Upper lobe of left lung (tissue), 6 donors: ENCODE measurements at regions not wholly inside any gene's neighbourhood (a gene's known extent, or its start where the extent isn't known, plus 50 kb on each side); places are given as distances from the start of the nearest gene placed in this dataset.

ENCODE experiments used
- ATAC-seq, 2 donors: fragments of 200-7000 bp; cut with Tn5 transposase; one replicate each; pipeline ENCODE4 v1.9.1; 2022; ENCODE audit warnings: mild to moderate bottlenecking in 2 of 2, moderate library complexity in 2 of 2; ENCODE audit not compliant: low FRiP score in 2 of 2
- DNase-seq, 2 donors: peaks; one replicate each; pipeline ENCODE4 v3.0.0-alpha.2; 2019 to 2020
- H3K27ac ChIP-seq, 4 donors: fragments of 200-600 bp; sonication (generic); one replicate each; pipeline ENCODE4 v1.5.1; 2016 to 2019
- H3K27me3 ChIP-seq, 4 donors: fragments of 200-600 bp; sonication (generic); one replicate each; pipeline ENCODE4 v1.5.1; 2017 to 2019
- H3K36me3 ChIP-seq, 4 donors: fragments of 200-600 bp; sonication (generic); one replicate each; pipeline ENCODE4 v1.5.1; 2016 to 2019
- H3K4me1 ChIP-seq, 4 donors: fragments of 200-600 bp; sonication (generic); one replicate each; pipeline ENCODE4 v1.5.1; 2018 to 2019
- H3K4me3 ChIP-seq, 4 donors: fragments of 200-600 bp; sonication (generic); one replicate each; pipeline ENCODE4 v1.5.1; 2017 to 2019; ENCODE audit warnings: mild to moderate bottlenecking in 2 of 4, moderate library complexity in 1 of 4
- H3K9me3 ChIP-seq, 4 donors: fragments of 200-600 bp; sonication (generic); one replicate each; pipeline ENCODE4 v1.5.1; 2018 to 2019
- EP300 ChIP-seq, 4 donors: sonication (generic); formaldehyde crosslinking; IDR thresholded peaks; one replicate each; pipeline ENCODE4 v1.5.1; 2017; ENCODE audit warnings: antibody characterized with exemption in 4 of 4, control low read depth in 2 of 4
- POLR2A ChIP-seq, 4 donors: fragments of 450-650 bp; IDR thresholded peaks; one replicate each; pipeline ENCODE4 v1.5.1; 2016 to 2017; ENCODE audit warnings: antibody characterized with exemption in 4 of 4, mild to moderate bottlenecking in 2 of 4
- POLR2AphosphoS5 ChIP-seq, 2 donors: sonication (generic); formaldehyde crosslinking; IDR thresholded peaks; one replicate each; pipeline ENCODE4 v1.5.1; 2017; ENCODE audit warnings: antibody characterized with exemption in 2 of 2
- WGBS, 2 donors: methylation state at CpG; one replicate each; pipeline ENCODE4 v1.1.5; 2017 to 2018; 5-methylcytosine and 5-hydroxymethylcytosine counted together
- TF ChIP-seq, protein P1 (sequence below), 6 experiments: fragments of 450-650 bp in 4 of 6; fragments of 200-600 bp in 2 of 6; sonication (generic) in 2 of 6; IDR thresholded peaks; one replicate each; pipeline ENCODE4 v1.5.1; 2016 to 2019; ENCODE audit warnings: antibody characterized with exemption in 6 of 6
- donor health status: DM: no; HTN: no; CAD: no; lungs with moderate emphysema.
- donor health status: DM: no; HTN: yes; CAD: no; lungs with severe emphysema.

DNA sequence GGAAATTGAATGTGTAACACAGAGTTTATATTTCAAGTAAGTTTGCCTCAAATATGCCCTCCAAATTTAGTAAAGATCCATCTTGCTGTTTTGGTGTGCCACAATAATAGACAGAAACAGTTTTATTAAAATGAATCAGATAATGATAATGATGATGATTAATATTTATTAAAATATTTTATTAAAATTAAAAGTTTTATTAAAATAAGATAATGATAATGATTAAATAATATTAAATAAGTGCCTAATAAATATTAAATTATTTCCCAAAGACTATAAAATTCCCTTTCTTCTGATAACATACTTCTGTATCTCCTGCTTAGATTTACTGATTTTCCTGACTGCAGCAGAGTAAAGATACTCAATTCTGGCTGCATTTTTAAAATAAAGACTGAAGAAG, 134.5 kb downstream of the PRDM13 start:
- TF ChIP-seq POLR2AphosphoS5 (IDR thresholded peaks at IDR 0.05) (no peak), EP300 (IDR thresholded peaks at IDR 0.05) (no peak), POLR2A (IDR thresholded peaks at IDR 0.05) (no peak)
- TF ChIP-seq, protein P1, sequence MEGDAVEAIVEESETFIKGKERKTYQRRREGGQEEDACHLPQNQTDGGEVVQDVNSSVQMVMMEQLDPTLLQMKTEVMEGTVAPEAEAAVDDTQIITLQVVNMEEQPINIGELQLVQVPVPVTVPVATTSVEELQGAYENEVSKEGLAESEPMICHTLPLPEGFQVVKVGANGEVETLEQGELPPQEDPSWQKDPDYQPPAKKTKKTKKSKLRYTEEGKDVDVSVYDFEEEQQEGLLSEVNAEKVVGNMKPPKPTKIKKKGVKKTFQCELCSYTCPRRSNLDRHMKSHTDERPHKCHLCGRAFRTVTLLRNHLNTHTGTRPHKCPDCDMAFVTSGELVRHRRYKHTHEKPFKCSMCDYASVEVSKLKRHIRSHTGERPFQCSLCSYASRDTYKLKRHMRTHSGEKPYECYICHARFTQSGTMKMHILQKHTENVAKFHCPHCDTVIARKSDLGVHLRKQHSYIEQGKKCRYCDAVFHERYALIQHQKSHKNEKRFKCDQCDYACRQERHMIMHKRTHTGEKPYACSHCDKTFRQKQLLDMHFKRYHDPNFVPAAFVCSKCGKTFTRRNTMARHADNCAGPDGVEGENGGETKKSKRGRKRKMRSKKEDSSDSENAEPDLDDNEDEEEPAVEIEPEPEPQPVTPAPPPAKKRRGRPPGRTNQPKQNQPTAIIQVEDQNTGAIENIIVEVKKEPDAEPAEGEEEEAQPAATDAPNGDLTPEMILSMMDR (IDR thresholded peaks at IDR 0.05) = no peak
- Histone ChIP-seq H3K4me1 (no peaks in the 10 kb centered on the region), H3K36me3 (no peaks in the 10 kb centered on the region), H3K27me3 (no peaks in the 10 kb centered on the region), H3K4me3 (no peak overlapping the region), H3K27ac (no peak overlapping the region), H3K9me3 (no peaks in the 10 kb centered on the region)
- DNase-seq = no peak
- no peak for ATAC-seq

DNA sequence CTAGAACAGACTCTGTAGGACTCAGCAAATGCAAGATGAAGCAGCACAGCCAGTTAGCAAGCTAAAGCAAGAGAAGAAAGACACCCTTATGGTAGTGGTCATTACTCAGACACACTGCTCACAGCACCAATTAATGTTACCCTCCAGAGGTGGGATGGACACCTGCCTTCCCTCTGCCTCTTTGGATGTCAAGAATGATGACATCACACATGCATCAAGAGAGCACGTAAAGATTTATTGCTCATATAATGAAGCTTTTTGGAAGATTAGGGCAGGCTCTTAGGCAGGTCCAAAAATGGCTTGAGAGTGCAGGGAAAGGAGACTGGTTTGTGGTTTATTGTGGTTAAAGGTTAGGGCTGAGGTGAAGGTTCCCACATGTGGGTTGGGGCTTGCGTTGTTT, 137.0 kb downstream of the PRDM13 start:
- H3K4me3 ChIP-seq = no peak overlapping the region
- ATAC-seq = no peak
- DNase-seq = no peak
- H3K36me3 ChIP-seq = no peaks in the 10 kb centered on the region
- H3K4me1 ChIP-seq = no peaks in the 10 kb centered on the region
- TF ChIP-seq EP300 (IDR thresholded peaks at IDR 0.05) (no peak), POLR2A (IDR thresholded peaks at IDR 0.05) (no peak), POLR2AphosphoS5 (IDR thresholded peaks at IDR 0.05) (no peak)
- TF ChIP-seq, protein P1 (IDR thresholded peaks at IDR 0.05) = no peak
- H3K9me3 ChIP-seq = no peaks in the 10 kb centered on the region
- WGBS, 2 donors = 70 to 92% methylated on average over 2 of the region's 2 CpGs
- no peaks in the 10 kb centered on the region for H3K27me3 ChIP-seq
- no peak overlapping the region for H3K27ac ChIP-seq

DNA sequence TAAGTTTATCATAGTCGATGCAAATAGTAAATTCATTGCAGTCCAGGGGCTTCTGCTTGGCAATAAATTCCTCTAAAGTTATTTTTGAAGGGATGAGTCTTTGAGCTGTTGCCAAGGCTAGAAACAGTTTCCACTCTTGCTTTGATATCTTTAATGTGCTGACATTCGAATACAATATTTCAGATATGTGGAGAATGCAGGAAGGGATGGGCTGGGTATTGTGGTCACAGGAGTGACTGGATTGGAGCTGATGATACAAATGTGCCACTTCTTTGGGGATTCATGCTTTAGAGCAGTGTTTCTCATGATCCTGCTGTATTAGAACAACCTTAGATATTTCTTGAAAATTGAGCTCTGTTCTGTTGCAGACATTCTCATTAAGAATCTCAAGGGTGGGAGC, 139.0 kb downstream of the PRDM13 start:
- DNase-seq (no peak), ATAC-seq (no peak)
- Histone ChIP-seq H3K4me1 (no peaks in the 10 kb centered on the region), H3K27ac (no peak overlapping the region), H3K4me3 (no peak overlapping the region), H3K9me3 (no peaks in the 10 kb centered on the region), H3K27me3 (no peaks in the 10 kb centered on the region), H3K36me3 (no peaks in the 10 kb centered on the region)
- 49 to 53% methylated on average over 2 of the region's 2 CpGs for WGBS, 2 donors
- TF ChIP-seq, protein P1 (IDR thresholded peaks at IDR 0.05) = no peak
- no peak for TF ChIP-seq POLR2A (IDR thresholded peaks at IDR 0.05)
- no peak for TF ChIP-seq EP300 (IDR thresholded peaks at IDR 0.05)
- TF ChIP-seq POLR2AphosphoS5 (IDR thresholded peaks at IDR 0.05) = no peak

DNA sequence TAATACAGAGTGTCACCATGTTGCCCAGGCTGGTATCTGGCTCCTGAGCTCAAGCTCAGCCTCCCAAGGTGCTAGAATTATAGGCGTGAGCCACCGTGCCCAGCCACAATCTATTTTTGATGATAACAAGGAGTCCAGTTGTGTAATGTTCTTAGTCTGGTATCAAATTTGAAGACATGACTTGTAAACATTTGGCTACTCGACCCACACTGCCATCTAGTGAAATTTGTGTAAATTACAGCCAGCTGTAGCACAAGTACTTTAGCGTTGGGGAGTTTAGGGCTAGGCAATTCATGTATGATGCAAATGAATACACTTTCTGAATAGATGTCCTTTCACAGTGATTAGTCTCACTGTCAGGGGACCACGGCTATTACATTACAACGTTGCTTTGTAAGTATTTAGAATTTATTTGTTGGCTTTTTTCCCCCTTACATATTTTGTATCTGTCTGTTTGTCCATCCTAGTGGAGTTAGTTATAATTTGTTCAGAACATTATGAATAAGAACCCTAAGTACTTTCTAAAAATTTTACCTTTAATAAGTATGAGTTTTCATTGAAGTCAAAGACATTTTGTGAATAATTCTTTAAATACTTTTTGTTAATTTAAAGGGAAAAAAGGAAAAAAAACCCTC, 139.7 kb downstream of the PRDM13 start:
- ATAC-seq = peak; percentile 68 to 92
- Histone ChIP-seq H3K9me3 (no peaks in the 10 kb centered on the region), H3K36me3 (no peaks in the 10 kb centered on the region), H3K4me3 (no peak overlapping the region), H3K27ac (no peak overlapping the region), H3K4me1 (no peaks in the 10 kb centered on the region), H3K27me3 (no peaks in the 10 kb centered on the region)
- DNase-seq = peak in 1 of 2 donors; percentile 47
- WGBS, 2 donors = 0% methylated on average over 6 of the region's 6 CpGs
- TF ChIP-seq EP300 (IDR thresholded peaks at IDR 0.05) = no peak
- TF ChIP-seq, protein P1 (IDR thresholded peaks at IDR 0.05) = peak; percentile 64 to 91 (median 85)

DNA sequence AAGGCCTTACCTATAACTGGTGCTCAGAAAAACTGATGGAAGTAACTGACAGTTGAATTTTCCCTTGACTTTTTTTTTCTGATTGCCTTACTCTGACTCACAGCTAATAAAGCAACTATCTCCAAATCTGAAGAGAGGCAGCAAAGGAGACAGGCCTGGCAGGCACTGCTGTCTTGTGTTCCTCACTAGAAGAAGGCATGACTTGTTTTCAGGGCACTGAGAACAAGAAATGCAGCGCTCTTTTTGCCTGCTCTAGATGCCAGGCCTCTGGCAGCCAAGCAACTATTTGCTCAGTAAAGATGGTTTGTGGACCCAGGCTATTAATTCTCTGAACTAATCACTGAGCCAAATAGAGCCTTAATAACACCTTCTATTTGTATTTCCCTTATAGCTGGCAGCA, 155.1 kb downstream of the PRDM13 start:
- no peak overlapping the region for H3K27ac ChIP-seq
- H3K27me3 ChIP-seq = no peaks in the 10 kb centered on the region
- H3K4me3 ChIP-seq = no peak overlapping the region
- TF ChIP-seq POLR2A (IDR thresholded peaks at IDR 0.05) (no peak), EP300 (IDR thresholded peaks at IDR 0.05) (no peak), POLR2AphosphoS5 (IDR thresholded peaks at IDR 0.05) (no peak)
- TF ChIP-seq, protein P1 (IDR thresholded peaks at IDR 0.05) = no peak
- ATAC-seq = no peak
- WGBS, 2 donors = 73 to 89% methylated on average over 1 of the region's 1 CpG
- no peaks in the 10 kb centered on the region for H3K4me1 ChIP-seq
- no peak for DNase-seq
- no peaks in the 10 kb centered on the region for H3K9me3 ChIP-seq
- H3K36me3 ChIP-seq = no peaks in the 10 kb centered on the region
